H9 (cell line): ENCODE measurements at regions not wholly inside any gene's neighbourhood (a gene's known extent, or its start where the extent isn't known, plus 50 kb on each side); places are given as distances from the start of the nearest gene placed in this dataset.

ENCODE experiments used
- DNase-seq: peaks from one replicate; pipeline ENCODE4 v3.0.0-alpha.2; 2017
- H2AFZ ChIP-seq: one replicate; pipeline ENCODE4 v1.6.1; 2013; ENCODE audit warnings: mild to moderate bottlenecking, low read length, control low read depth, moderate library complexity
- H2AK5ac ChIP-seq: 2 replicates; pipeline ENCODE4 v1.6.1; 2013; ENCODE audit warnings: low read length, control low read depth, mixed read lengths; ENCODE audit not compliant: insufficient read length
- H2BK120ac ChIP-seq: one replicate; pipeline ENCODE4 v1.6.1; 2013; ENCODE audit warnings: low read depth, mild to moderate bottlenecking, low read length, control low read depth, inconsistent platforms; ENCODE audit not compliant: poor library complexity, severe bottlenecking
- H2BK12ac ChIP-seq: 2 replicates; pipeline ENCODE4 v1.6.1; 2013; ENCODE audit warnings: low read length, control low read depth, mixed read lengths, low read depth; ENCODE audit not compliant: insufficient read length
- H2BK15ac ChIP-seq: 2 replicates; pipeline ENCODE4 v1.6.1; 2013; ENCODE audit warnings: low read depth, low read length, control low read depth
- H2BK20ac ChIP-seq: one replicate; pipeline ENCODE4 v1.6.1; 2013; ENCODE audit warnings: low read depth, mild to moderate bottlenecking, low read length, control low read depth, inconsistent platforms; ENCODE audit not compliant: poor library complexity, severe bottlenecking
- H2BK5ac ChIP-seq: 2 replicates; pipeline ENCODE4 v1.6.1; 2013; ENCODE audit warnings: low read length, control low read depth, mixed read lengths; ENCODE audit not compliant: insufficient read length
- H3K14ac ChIP-seq: 2 replicates; pipeline ENCODE4 v1.6.1; 2013; ENCODE audit warnings: low read length, control low read depth; ENCODE audit not compliant: insufficient read depth
- H3K18ac ChIP-seq: 2 replicates; pipeline ENCODE4 v1.6.1; 2013; ENCODE audit warnings: low read depth, mild to moderate bottlenecking, mixed read lengths, low read length, control low read depth; ENCODE audit not compliant: insufficient read length
- H3K23ac ChIP-seq: 2 replicates; pipeline ENCODE4 v1.6.1; 2013; ENCODE audit warnings: low read length, control low read depth, mixed read lengths, low read depth; ENCODE audit not compliant: insufficient read length
- H3K23me2 ChIP-seq: 2 replicates; pipeline ENCODE4 v1.6.1; 2013; ENCODE audit warnings: low read depth, mild to moderate bottlenecking, mixed read lengths, low read length, control low read depth; ENCODE audit not compliant: insufficient read length, poor library complexity, severe bottlenecking
- H3K27ac ChIP-seq: 2 replicates; pipeline ENCODE4 v1.5.1; 2013; ENCODE audit warnings: low read length, control low read depth, mixed read lengths, low read depth; ENCODE audit not compliant: insufficient read length
- H3K27me3 ChIP-seq: 2 replicates; pipeline ENCODE4 v1.6.1; 2013; ENCODE audit warnings: low read length, control low read depth, inconsistent platforms; ENCODE audit not compliant: insufficient read depth
- H3K4ac ChIP-seq: 2 replicates; pipeline ENCODE4 v1.6.1; 2013; ENCODE audit warnings: low read depth, mild to moderate bottlenecking, control low read depth, inconsistent platforms, low read length, moderate library complexity
- H3K4me1 ChIP-seq: 2 replicates; pipeline ENCODE4 v1.6.1; 2013; ENCODE audit warnings: low read length, control low read depth, inconsistent platforms; ENCODE audit not compliant: insufficient read depth
- H3K4me2 ChIP-seq: 2 replicates; pipeline ENCODE4 v1.6.1; 2013; ENCODE audit warnings: low read length, control low read depth, mixed read lengths; ENCODE audit not compliant: insufficient read length, insufficient read depth
- H3K56ac ChIP-seq: 2 replicates; pipeline ENCODE4 v1.6.1; 2013; ENCODE audit warnings: low read depth, mild to moderate bottlenecking, mixed read lengths, low read length, control low read depth; ENCODE audit not compliant: insufficient read length
- H3K79me1 ChIP-seq: 2 replicates; pipeline ENCODE4 v1.6.1; 2013; ENCODE audit warnings: low read depth, mild to moderate bottlenecking, moderate library complexity, low read length, control low read depth, inconsistent platforms; ENCODE audit not compliant: insufficient read depth, poor library complexity, severe bottlenecking
- H3K79me2 ChIP-seq: 2 replicates; pipeline ENCODE4 v1.6.1; 2013; ENCODE audit warnings: low read length, control low read depth, inconsistent platforms; ENCODE audit not compliant: insufficient read depth
- H3K9ac ChIP-seq: 2 replicates; pipeline ENCODE4 v1.6.1; 2013; ENCODE audit warnings: low read length, control low read depth, mixed read lengths; ENCODE audit not compliant: insufficient read length; ENCODE audit errors: extremely low read depth
- H3K9me3 ChIP-seq: one replicate; pipeline ENCODE4 v1.6.1; 2013; ENCODE audit warnings: low read depth, low read length, inconsistent platforms; ENCODE audit not compliant: control insufficient read depth
- H3T11ph ChIP-seq: one replicate; pipeline ENCODE4 v1.6.1; 2013; ENCODE audit warnings: mild to moderate bottlenecking, low read length, control low read depth, inconsistent platforms
- H4K20me1 ChIP-seq: one replicate; pipeline ENCODE4 v1.6.1; 2013; ENCODE audit not compliant: control insufficient read depth, insufficient read length, insufficient read depth
- H4K5ac ChIP-seq: 2 replicates; pipeline ENCODE4 v1.6.1; 2013; ENCODE audit warnings: low read depth, mild to moderate bottlenecking, mixed read lengths, low read length, control low read depth; ENCODE audit not compliant: insufficient read length
- H4K8ac ChIP-seq: replicated peaks from 2 replicates; pipeline ENCODE4 v1.6.1; 2013; ENCODE audit warnings: low read length, control low read depth, mixed read lengths, low read depth; ENCODE audit not compliant: insufficient read length
- H4K91ac ChIP-seq: 2 replicates; pipeline ENCODE4 v1.6.1; 2013; ENCODE audit warnings: low read depth, mild to moderate bottlenecking, moderate library complexity, mixed read lengths, low read length, control low read depth; ENCODE audit not compliant: insufficient read length
- H3K27ac Mint-ChIP-seq, 3 experiments: 2 replicates in 2 of 3; 3 replicates in 1 of 3; pipeline ENCODE4 v1.8.0; 2020 to 2021; ENCODE audit warnings: mixed read lengths in 3 of 3, mild to moderate bottlenecking in 1 of 3, moderate library complexity in 1 of 3
- H3K27me3 Mint-ChIP-seq: 2 replicates; pipeline ENCODE4 v1.8.0; 2021; ENCODE audit warnings: low read depth, mild to moderate bottlenecking, moderate library complexity, mixed read lengths
- H3K36me3 Mint-ChIP-seq, 3 experiments: 2 replicates in 2 of 3; 3 replicates in 1 of 3; pipeline ENCODE4 v1.8.0; 2020 to 2021; ENCODE audit warnings: low read depth in 3 of 3, mixed read lengths in 3 of 3; ENCODE audit not compliant: insufficient read depth in 1 of 3
- H3K4me1 Mint-ChIP-seq, 2 experiments: 2 replicates each; pipeline ENCODE4 v1.8.0; 2020; ENCODE audit warnings: mixed read lengths in 2 of 2
- H3K4me3 Mint-ChIP-seq, 2 experiments: 2 replicates in 1 of 2; 3 replicates in 1 of 2; pipeline ENCODE4 v1.8.0; 2020 to 2021; ENCODE audit warnings: mild to moderate bottlenecking in 2 of 2, mixed read lengths in 2 of 2, moderate library complexity in 1 of 2
- H3K9me3 Mint-ChIP-seq, 2 experiments: 2 replicates in 1 of 2; 3 replicates in 1 of 2; pipeline ENCODE4 v1.8.0; 2020; ENCODE audit warnings: mild to moderate bottlenecking in 2 of 2, mixed read lengths in 2 of 2, moderate library complexity in 1 of 2
- WGBS: extraction: QIAGEN DNeasy Blood & Tissue Kit; methylation state at CpG from one replicate; pipeline ENCODE4 v1.1.7; 2013; ENCODE audit warnings: missing lambda C conversion rate, low lambda C conversion rate, mixed read lengths; ENCODE audit not compliant: insufficient read length; ENCODE audit errors: extremely low coverage; 5-methylcytosine and 5-hydroxymethylcytosine counted together
- TF ChIP-seq, protein P1 (sequence below): fragments of 200-600 bp; sonication (generic); conservative IDR thresholded peaks from 3 replicates; pipeline ENCODE4 v1.8.0; 2021; ENCODE audit warnings: antibody characterized with exemption, mild to moderate bottlenecking

DNA sequence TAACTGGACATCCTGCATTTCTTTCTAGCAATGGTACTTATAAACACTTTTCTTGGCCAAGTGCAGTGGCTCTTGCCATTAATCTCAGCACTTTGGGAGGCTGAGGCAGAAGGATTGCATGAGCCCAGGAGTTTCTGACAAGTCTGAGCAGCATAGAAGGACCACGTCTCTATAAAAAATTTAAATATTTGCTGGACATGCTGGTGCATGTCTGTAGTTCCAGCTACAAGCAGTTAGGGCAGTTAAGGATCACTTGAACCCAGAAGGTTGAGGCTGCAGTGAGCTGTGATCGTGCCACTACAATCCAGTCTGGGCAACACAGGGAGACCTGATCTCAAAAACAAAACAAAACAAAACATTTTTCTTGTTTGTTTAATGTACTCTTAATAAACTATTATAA, 434.0 kb downstream of the PLA2G4A start:
- Mint-ChIP-seq H3K36me3 (no peaks in the 10 kb centered on the region), H3K4me3 (no peak overlapping the region), H3K4me1 (peaks cover 0 to 2% of the 10 kb centered on the region in 2 experiments; a peak in 1 of 4 replicates), H3K9me3 (no peaks in the 10 kb centered on the region), H3K27ac (no peak overlapping the region), H3K27me3 (no peaks in the 10 kb centered on the region)
- DNase-seq = no peak
- Histone ChIP-seq H3K79me2 (no peaks in the 10 kb centered on the region), H3K9me3 (no peaks in the 10 kb centered on the region), H3K23ac (no peak overlapping the region), H2BK12ac (no peak overlapping the region), H4K20me1 (no peaks in the 10 kb centered on the region), H3K79me1 (no peaks in the 10 kb centered on the region), H2BK20ac (no peak overlapping the region), H2BK120ac (no peak overlapping the region), H3K27ac (no peak overlapping the region), H3K18ac (no peak overlapping the region), H3K23me2 (no peaks in the 10 kb centered on the region), H2BK15ac (no peak overlapping the region), H3K4me2 (no peak overlapping the region), H3K4ac (no peak overlapping the region), H2AK5ac (no peak overlapping the region), H3K4me1 (no peaks in the 10 kb centered on the region), H2AFZ (no peak overlapping the region), H2BK5ac (no peak overlapping the region), H4K5ac (no peak overlapping the region), H3K14ac (no peak overlapping the region), H3K27me3 (no peaks in the 10 kb centered on the region), H3T11ph (no peak overlapping the region), H3K56ac (no peak overlapping the region), H4K91ac (no peak overlapping the region), H4K8ac (no peak overlapping the region), H3K9ac (no peak overlapping the region)
- TF ChIP-seq, protein P1, sequence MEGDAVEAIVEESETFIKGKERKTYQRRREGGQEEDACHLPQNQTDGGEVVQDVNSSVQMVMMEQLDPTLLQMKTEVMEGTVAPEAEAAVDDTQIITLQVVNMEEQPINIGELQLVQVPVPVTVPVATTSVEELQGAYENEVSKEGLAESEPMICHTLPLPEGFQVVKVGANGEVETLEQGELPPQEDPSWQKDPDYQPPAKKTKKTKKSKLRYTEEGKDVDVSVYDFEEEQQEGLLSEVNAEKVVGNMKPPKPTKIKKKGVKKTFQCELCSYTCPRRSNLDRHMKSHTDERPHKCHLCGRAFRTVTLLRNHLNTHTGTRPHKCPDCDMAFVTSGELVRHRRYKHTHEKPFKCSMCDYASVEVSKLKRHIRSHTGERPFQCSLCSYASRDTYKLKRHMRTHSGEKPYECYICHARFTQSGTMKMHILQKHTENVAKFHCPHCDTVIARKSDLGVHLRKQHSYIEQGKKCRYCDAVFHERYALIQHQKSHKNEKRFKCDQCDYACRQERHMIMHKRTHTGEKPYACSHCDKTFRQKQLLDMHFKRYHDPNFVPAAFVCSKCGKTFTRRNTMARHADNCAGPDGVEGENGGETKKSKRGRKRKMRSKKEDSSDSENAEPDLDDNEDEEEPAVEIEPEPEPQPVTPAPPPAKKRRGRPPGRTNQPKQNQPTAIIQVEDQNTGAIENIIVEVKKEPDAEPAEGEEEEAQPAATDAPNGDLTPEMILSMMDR = no peak
- no CpG with 5 or more reads among the region's 2 CpGs for WGBS
